ENCODE measurements at regions not wholly inside any gene's neighbourhood (a gene's known extent, or its start where the extent isn't known, plus 50 kb on each side); places are given as distances from the start of the nearest gene placed in this dataset.
"Not testable (repeated sequence)": the region's sequence is repeated elsewhere in the genome, so short reads cannot be mapped to it uniquely, and the experiment has no call there.

- no peaks in the 10 kb centered on the region for H3K4me1 ChIP-seq (ENCODE audit: control insufficient read depth in 2 of 2, insufficient read depth in 2 of 2, low read length in 2 of 2)
- no peaks in the 10 kb centered on the region for H3K9me3 ChIP-seq (ENCODE audit: control insufficient read depth in 2 of 2, insufficient read depth in 1 of 2, low read length in 1 of 2)
- no peak for DNase-seq (ENCODE audit: low read depth in 6 of 9, low spot score in 9 of 9)
- H3K4me3 ChIP-seq (ENCODE audit: low read length in 2 of 2) = no peak overlapping the region
- no peaks in the 10 kb centered on the region for H3K27me3 ChIP-seq (ENCODE audit: control insufficient read depth in 2 of 2, insufficient read depth in 1 of 2, low read length in 1 of 2)
- H3K36me3 ChIP-seq (ENCODE audit: control insufficient read depth in 2 of 2, insufficient read depth in 2 of 2, low read length in 1 of 2) = no peaks in the 10 kb centered on the region
- no peak overlapping the region for H3K27ac ChIP-seq (ENCODE audit: low read depth in 1 of 2, low read length in 1 of 2)
- WGBS = 91% methylated on average over 4 of the region's 4 CpGs
These were observed 149.2 kb downstream of the NPIPB5 start for GRCh38 chr16:22659933-22660332.

GRCh38 chr16:22660441-22661160 is 149.9 kb downstream of the NPIPB5 start:
- Histone ChIP-seq H3K27ac (ENCODE audit: low read depth in 1 of 2, low read length in 1 of 2) (no peak overlapping the region), H3K4me1 (ENCODE audit: control insufficient read depth in 2 of 2, insufficient read depth in 2 of 2, low read length in 2 of 2) (no peaks in the 10 kb centered on the region), H3K36me3 (ENCODE audit: control insufficient read depth in 2 of 2, insufficient read depth in 2 of 2, low read length in 1 of 2) (no peaks in the 10 kb centered on the region), H3K9me3 (ENCODE audit: control insufficient read depth in 2 of 2, insufficient read depth in 1 of 2, low read length in 1 of 2) (no peaks in the 10 kb centered on the region), H3K4me3 (ENCODE audit: low read length in 2 of 2) (no peak overlapping the region), H3K27me3 (ENCODE audit: control insufficient read depth in 2 of 2, insufficient read depth in 1 of 2, low read length in 1 of 2) (no peaks in the 10 kb centered on the region)
- no peak for DNase-seq (ENCODE audit: low read depth in 6 of 9, low spot score in 9 of 9)
- WGBS = 92% methylated on average over 5 of the region's 5 CpGs

GRCh38 chr16:22661161-22661647 is 150.5 kb downstream of the NPIPB5 start:
- H3K4me1 ChIP-seq (ENCODE audit: control insufficient read depth in 2 of 2, insufficient read depth in 2 of 2, low read length in 2 of 2) = no peaks in the 10 kb centered on the region
- no peak overlapping the region for H3K27ac ChIP-seq (ENCODE audit: low read depth in 1 of 2, low read length in 1 of 2)
- H3K4me3 ChIP-seq (ENCODE audit: low read length in 2 of 2) = no peak overlapping the region
- H3K27me3 ChIP-seq (ENCODE audit: control insufficient read depth in 2 of 2, insufficient read depth in 1 of 2, low read length in 1 of 2) = no peaks in the 10 kb centered on the region
- WGBS = 86% methylated on average over 7 of the region's 7 CpGs
- no peaks in the 10 kb centered on the region for H3K36me3 ChIP-seq (ENCODE audit: control insufficient read depth in 2 of 2, insufficient read depth in 2 of 2, low read length in 1 of 2)
- DNase-seq (ENCODE audit: low read depth in 6 of 9, low spot score in 9 of 9) = no peak
- no peaks in the 10 kb centered on the region for H3K9me3 ChIP-seq (ENCODE audit: control insufficient read depth in 2 of 2, insufficient read depth in 1 of 2, low read length in 1 of 2)

GRCh38 chr16:22662958-22663357 is 151.0 kb upstream of the HS3ST2 start:
- not testable (repeated sequence) for H3K4me1 ChIP-seq (ENCODE audit: control insufficient read depth in 2 of 2, insufficient read depth in 2 of 2, low read length in 2 of 2); DNase-seq (ENCODE audit: low read depth in 6 of 9, low spot score in 9 of 9); H3K36me3 ChIP-seq (ENCODE audit: control insufficient read depth in 2 of 2, insufficient read depth in 2 of 2, low read length in 1 of 2); H3K27ac ChIP-seq (ENCODE audit: low read depth in 1 of 2, low read length in 1 of 2); H3K9me3 ChIP-seq (ENCODE audit: control insufficient read depth in 2 of 2, insufficient read depth in 1 of 2, low read length in 1 of 2); H3K4me3 ChIP-seq (ENCODE audit: low read length in 2 of 2); H3K27me3 ChIP-seq (ENCODE audit: control insufficient read depth in 2 of 2, insufficient read depth in 1 of 2, low read length in 1 of 2)
- 80% methylated on average over 1 of the region's 1 CpG for WGBS

GRCh38 chr16:22663389-22664064 is 150.4 kb upstream of the HS3ST2 start:
- Histone ChIP-seq H3K4me3 (ENCODE audit: low read length in 2 of 2) (no peak overlapping the region), H3K27ac (ENCODE audit: low read depth in 1 of 2, low read length in 1 of 2) (no peak overlapping the region), H3K36me3 (ENCODE audit: control insufficient read depth in 2 of 2, insufficient read depth in 2 of 2, low read length in 1 of 2) (no peaks in the 10 kb centered on the region), H3K27me3 (ENCODE audit: control insufficient read depth in 2 of 2, insufficient read depth in 1 of 2, low read length in 1 of 2) (no peaks in the 10 kb centered on the region), H3K4me1 (ENCODE audit: control insufficient read depth in 2 of 2, insufficient read depth in 2 of 2, low read length in 2 of 2) (no peaks in the 10 kb centered on the region), H3K9me3 (ENCODE audit: control insufficient read depth in 2 of 2, insufficient read depth in 1 of 2, low read length in 1 of 2) (no peaks in the 10 kb centered on the region)
- no peak for DNase-seq (ENCODE audit: low read depth in 6 of 9, low spot score in 9 of 9)
- WGBS = 94% methylated on average over 6 of the region's 6 CpGs

GRCh38 chr16:22664132-22664531 is 149.8 kb upstream of the HS3ST2 start:
- H3K27me3 ChIP-seq (ENCODE audit: control insufficient read depth in 2 of 2, insufficient read depth in 1 of 2, low read length in 1 of 2) = no peaks in the 10 kb centered on the region
- 90% methylated on average over 4 of the region's 4 CpGs for WGBS

GRCh38 chr16:22664561-22664997 is 149.4 kb upstream of the HS3ST2 start:
- no peaks in the 10 kb centered on the region for H3K9me3 ChIP-seq (ENCODE audit: control insufficient read depth in 2 of 2, insufficient read depth in 1 of 2, low read length in 1 of 2)
- H3K36me3 ChIP-seq (ENCODE audit: control insufficient read depth in 2 of 2, insufficient read depth in 2 of 2, low read length in 1 of 2) = no peaks in the 10 kb centered on the region
- H3K27me3 ChIP-seq (ENCODE audit: control insufficient read depth in 2 of 2, insufficient read depth in 1 of 2, low read length in 1 of 2) = no peaks in the 10 kb centered on the region
- H3K4me3 ChIP-seq (ENCODE audit: low read length in 2 of 2) = no peak overlapping the region
- H3K4me1 ChIP-seq (ENCODE audit: control insufficient read depth in 2 of 2, insufficient read depth in 2 of 2, low read length in 2 of 2) = no peaks in the 10 kb centered on the region
- no peak overlapping the region for H3K27ac ChIP-seq (ENCODE audit: low read depth in 1 of 2, low read length in 1 of 2)
- DNase-seq (ENCODE audit: low read depth in 6 of 9, low spot score in 9 of 9) = no peak
- 89% methylated on average over 7 of the region's 7 CpGs for WGBS

More at GRCh38 chr16:22664132-22664531, 149.8 kb upstream of the HS3ST2 start:
- H3K4me1 ChIP-seq (ENCODE audit: control insufficient read depth in 2 of 2, insufficient read depth in 2 of 2, low read length in 2 of 2) = no peaks in the 10 kb centered on the region
- H3K36me3 ChIP-seq (ENCODE audit: control insufficient read depth in 2 of 2, insufficient read depth in 2 of 2, low read length in 1 of 2) = no peaks in the 10 kb centered on the region
- DNase-seq (ENCODE audit: low read depth in 6 of 9, low spot score in 9 of 9) = no peak
- H3K4me3 ChIP-seq (ENCODE audit: low read length in 2 of 2) = no peak overlapping the region
- no peaks in the 10 kb centered on the region for H3K9me3 ChIP-seq (ENCODE audit: control insufficient read depth in 2 of 2, insufficient read depth in 1 of 2, low read length in 1 of 2)
- no peak overlapping the region for H3K27ac ChIP-seq (ENCODE audit: low read depth in 1 of 2, low read length in 1 of 2)

- Histone ChIP-seq H3K27ac (ENCODE audit: low read depth in 1 of 2, low read length in 1 of 2) (no peak overlapping the region), H3K4me3 (ENCODE audit: low read length in 2 of 2) (no peak overlapping the region), H3K36me3 (ENCODE audit: control insufficient read depth in 2 of 2, insufficient read depth in 2 of 2, low read length in 1 of 2) (no peaks in the 10 kb centered on the region), H3K9me3 (ENCODE audit: control insufficient read depth in 2 of 2, insufficient read depth in 1 of 2, low read length in 1 of 2) (no peaks in the 10 kb centered on the region), H3K4me1 (ENCODE audit: control insufficient read depth in 2 of 2, insufficient read depth in 2 of 2, low read length in 2 of 2) (no peaks in the 10 kb centered on the region), H3K27me3 (ENCODE audit: control insufficient read depth in 2 of 2, insufficient read depth in 1 of 2, low read length in 1 of 2) (no peaks in the 10 kb centered on the region)
- no peak for DNase-seq (ENCODE audit: low read depth in 6 of 9, low spot score in 9 of 9)
- 94% methylated on average over 9 of the region's 9 CpGs for whole genome bisulfite sequencing
These were observed 148.7 kb upstream of the HS3ST2 start for GRCh38 chr16:22665048-22665797.

- 63% methylated on average over 4 of the region's 4 CpGs for WGBS
- Histone ChIP-seq H3K27ac (ENCODE audit: low read depth in 1 of 2, low read length in 1 of 2) (no peak overlapping the region), H3K36me3 (ENCODE audit: control insufficient read depth in 2 of 2, insufficient read depth in 2 of 2, low read length in 1 of 2) (no peaks in the 10 kb centered on the region), H3K4me3 (ENCODE audit: low read length in 2 of 2) (no peak overlapping the region), H3K27me3 (ENCODE audit: control insufficient read depth in 2 of 2, insufficient read depth in 1 of 2, low read length in 1 of 2) (no peaks in the 10 kb centered on the region), H3K9me3 (ENCODE audit: control insufficient read depth in 2 of 2, insufficient read depth in 1 of 2, low read length in 1 of 2) (no peaks in the 10 kb centered on the region), H3K4me1 (ENCODE audit: control insufficient read depth in 2 of 2, insufficient read depth in 2 of 2, low read length in 2 of 2) (no peaks in the 10 kb centered on the region)
- DNase-seq (ENCODE audit: low read depth in 6 of 9, low spot score in 9 of 9) = no peak
These were observed 148.2 kb upstream of the HS3ST2 start for GRCh38 chr16:22665803-22666202.
